ENCODE measurements at regions not wholly inside any gene's neighbourhood (a gene's known extent, or its start where the extent isn't known, plus 50 kb on each side); places are given as distances from the start of the nearest gene placed in this dataset.

- Histone ChIP-seq H3K27ac (ENCODE audit: low read length) (peak overlapping the region; percentile 25), H3K9me3 (ENCODE audit: control insufficient read depth, low read depth, low read length) (no peaks in the 10 kb centered on the region), H3K4me3 (ENCODE audit: low read length) (no peak overlapping the region), H3K4me1 (ENCODE audit: control insufficient read depth, insufficient read depth, low read length) (peaks cover 9% of the 10 kb centered on the region), H3K27me3 (ENCODE audit: control insufficient read depth, insufficient read depth, low read length) (no peaks in the 10 kb centered on the region), H3K36me3 (ENCODE audit: control insufficient read depth, insufficient read depth, low read length) (no peaks in the 10 kb centered on the region)
- DNase-seq: peak; percentile 19 to 36
- no CpG with 5 or more reads among the region's 2 CpGs for WGBS (ENCODE audit: insufficient coverage, low lambda C conversion rate)
Observed at GRCh38 chr5:96140496-96140895, 178.8 kb upstream of the ELL2 start.

- 100% methylated on average over 1 of the region's 1 CpG for WGBS (ENCODE audit: insufficient coverage, low lambda C conversion rate)
- Histone ChIP-seq H3K27ac (ENCODE audit: low read length) (peak overlapping the region; percentile 25), H3K4me3 (ENCODE audit: low read length) (no peak overlapping the region), H3K36me3 (ENCODE audit: control insufficient read depth, insufficient read depth, low read length) (no peaks in the 10 kb centered on the region), H3K9me3 (ENCODE audit: control insufficient read depth, low read depth, low read length) (no peaks in the 10 kb centered on the region), H3K4me1 (ENCODE audit: control insufficient read depth, insufficient read depth, low read length) (peaks cover 9% of the 10 kb centered on the region), H3K27me3 (ENCODE audit: control insufficient read depth, insufficient read depth, low read length) (no peaks in the 10 kb centered on the region)
- DNase-seq: no peak
Observed at GRCh38 chr5:96140084-96140483, 178.4 kb upstream of the ELL2 start.

DNA sequence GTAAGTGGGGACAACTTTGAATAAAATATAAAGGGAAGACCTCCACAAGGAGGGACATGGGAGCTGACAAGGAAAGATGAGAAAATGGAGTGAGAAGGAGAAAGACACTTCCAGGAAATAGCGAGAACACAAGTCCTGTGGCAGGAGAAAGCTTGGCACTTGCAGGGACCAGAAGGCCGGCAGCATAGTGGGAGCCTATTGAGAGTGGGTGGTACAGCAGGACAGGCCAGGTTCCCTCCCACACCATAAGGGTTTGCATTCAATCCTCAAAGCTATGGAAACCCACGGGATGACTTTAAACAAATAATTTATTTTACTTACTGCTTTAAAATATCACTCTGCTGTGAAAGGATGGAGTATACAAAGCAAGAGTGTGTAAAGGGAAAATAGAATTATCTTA lies 173.2 kb upstream of the ELL2 start:
- no peak for DNase-seq
- Histone ChIP-seq H3K36me3 (ENCODE audit: control insufficient read depth, insufficient read depth, low read length) (no peaks in the 10 kb centered on the region), H3K9me3 (ENCODE audit: control insufficient read depth, low read depth, low read length) (no peaks in the 10 kb centered on the region), H3K27ac (ENCODE audit: low read length) (no peak overlapping the region), H3K4me1 (ENCODE audit: control insufficient read depth, insufficient read depth, low read length) (no peaks in the 10 kb centered on the region), H3K27me3 (ENCODE audit: control insufficient read depth, insufficient read depth, low read length) (no peaks in the 10 kb centered on the region), H3K4me3 (ENCODE audit: low read length) (no peak overlapping the region)
- 100% methylated on average over 1 of the region's 3 CpGs for WGBS (ENCODE audit: insufficient coverage, low lambda C conversion rate)

DNA sequence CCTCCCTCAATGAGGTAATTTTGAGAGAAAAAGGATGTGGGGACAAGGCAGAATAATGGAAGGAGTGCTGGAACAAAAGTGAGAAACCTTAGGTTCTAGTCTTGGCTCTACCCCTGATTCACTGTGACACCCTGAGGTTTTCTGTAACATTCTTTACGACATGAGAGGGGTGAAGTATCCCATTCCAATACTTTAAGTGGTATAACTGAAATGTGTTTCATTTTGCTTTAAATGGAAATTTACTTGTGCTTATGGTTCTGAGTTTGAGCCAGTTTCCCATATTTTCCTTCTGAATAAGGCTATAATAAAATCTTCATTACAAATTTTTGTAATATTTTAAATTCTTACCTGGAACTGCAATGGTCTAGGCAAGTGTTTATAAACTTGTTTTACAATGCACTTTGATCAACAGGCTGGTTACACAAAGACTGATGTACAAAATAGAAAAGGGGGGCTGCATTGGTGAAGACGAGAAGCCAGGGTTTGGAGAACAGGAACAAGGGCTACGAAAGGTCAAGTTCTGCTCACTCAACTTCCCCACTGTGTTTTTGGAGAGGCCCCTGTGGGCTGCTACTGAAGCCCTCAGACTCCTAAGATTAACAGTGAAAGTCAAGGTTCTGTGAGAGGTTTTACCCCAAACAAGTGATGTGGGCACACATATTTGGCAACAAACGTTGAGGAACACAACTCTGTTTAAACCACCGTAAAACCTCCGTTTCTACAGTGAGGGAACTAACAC lies 171.9 kb upstream of the ELL2 start:
- H3K27me3 ChIP-seq (ENCODE audit: control insufficient read depth, insufficient read depth, low read length): no peaks in the 10 kb centered on the region
- DNase-seq: no peak
- H3K4me1 ChIP-seq (ENCODE audit: control insufficient read depth, insufficient read depth, low read length): no peaks in the 10 kb centered on the region
- whole genome bisulfite sequencing (ENCODE audit: insufficient coverage, low lambda C conversion rate): no CpG with 5 or more reads among the region's 6 CpGs
- no peaks in the 10 kb centered on the region for H3K36me3 ChIP-seq (ENCODE audit: control insufficient read depth, insufficient read depth, low read length)
- no peaks in the 10 kb centered on the region for H3K9me3 ChIP-seq (ENCODE audit: control insufficient read depth, low read depth, low read length)
- no peak overlapping the region for H3K27ac ChIP-seq (ENCODE audit: low read length)
- H3K4me3 ChIP-seq (ENCODE audit: low read length): no peak overlapping the region

DNA sequence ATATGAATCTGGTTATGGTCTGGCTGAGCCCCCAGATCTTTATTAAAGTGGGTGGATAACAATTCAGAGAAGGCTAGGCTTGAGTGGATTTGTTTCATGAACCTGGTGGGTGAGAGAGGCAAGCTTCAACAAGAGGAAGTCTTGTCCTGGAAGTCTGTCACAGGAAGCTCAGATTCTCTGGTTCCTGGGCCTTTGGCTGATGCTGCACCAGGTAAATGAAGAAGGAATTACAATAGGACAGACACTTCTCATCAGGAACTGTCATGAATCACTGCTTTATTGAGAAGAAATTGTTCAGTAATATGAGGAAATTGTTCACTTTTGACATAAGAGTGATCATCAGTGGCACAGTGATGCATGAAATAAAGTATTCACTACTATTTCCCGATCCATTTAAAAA lies 167.6 kb upstream of the ELL2 start:
- no peaks in the 10 kb centered on the region for H3K27me3 ChIP-seq (ENCODE audit: control insufficient read depth, insufficient read depth, low read length)
- no peaks in the 10 kb centered on the region for H3K36me3 ChIP-seq (ENCODE audit: control insufficient read depth, insufficient read depth, low read length)
- no peak overlapping the region for H3K4me3 ChIP-seq (ENCODE audit: low read length)
- H3K9me3 ChIP-seq (ENCODE audit: control insufficient read depth, low read depth, low read length): no peaks in the 10 kb centered on the region
- no peak overlapping the region for H3K27ac ChIP-seq (ENCODE audit: low read length)
- peaks cover 10% of the 10 kb centered on the region for H3K4me1 ChIP-seq (ENCODE audit: control insufficient read depth, insufficient read depth, low read length)
- DNase-seq: no peak
- WGBS (ENCODE audit: insufficient coverage, low lambda C conversion rate): 100% methylated on average over 1 of the region's 1 CpG

- WGBS (ENCODE audit: insufficient coverage, low lambda C conversion rate): no CpG with 5 or more reads among the region's 6 CpGs
- no peak for DNase-seq
- H3K27me3 ChIP-seq (ENCODE audit: control insufficient read depth, insufficient read depth, low read length): no peaks in the 10 kb centered on the region
- H3K27ac ChIP-seq (ENCODE audit: low read length): no peak overlapping the region
- H3K9me3 ChIP-seq (ENCODE audit: control insufficient read depth, low read depth, low read length): no peaks in the 10 kb centered on the region
- no peaks in the 10 kb centered on the region for H3K36me3 ChIP-seq (ENCODE audit: control insufficient read depth, insufficient read depth, low read length)
- H3K4me1 ChIP-seq (ENCODE audit: control insufficient read depth, insufficient read depth, low read length): peaks cover 10% of the 10 kb centered on the region
- H3K4me3 ChIP-seq (ENCODE audit: low read length): no peak overlapping the region
Observed at GRCh38 chr5:96128204-96128864, 166.7 kb upstream of the ELL2 start.

GRCh38 chr5:96127538-96127937 lies 165.9 kb upstream of the ELL2 start:
- WGBS (ENCODE audit: insufficient coverage, low lambda C conversion rate): no CpG with 5 or more reads among the region's 2 CpGs
- H3K27ac ChIP-seq (ENCODE audit: low read length): no peak overlapping the region

GRCh38 chr5:96125231-96125891 lies 163.7 kb upstream of the ELL2 start:
- DNase-seq: no peak
- Histone ChIP-seq H3K4me1 (ENCODE audit: control insufficient read depth, insufficient read depth, low read length) (peaks cover 10% of the 10 kb centered on the region), H3K27ac (ENCODE audit: low read length) (no peak overlapping the region), H3K27me3 (ENCODE audit: control insufficient read depth, insufficient read depth, low read length) (no peaks in the 10 kb centered on the region), H3K36me3 (ENCODE audit: control insufficient read depth, insufficient read depth, low read length) (no peaks in the 10 kb centered on the region), H3K9me3 (ENCODE audit: control insufficient read depth, low read depth, low read length) (no peaks in the 10 kb centered on the region), H3K4me3 (ENCODE audit: low read length) (no peak overlapping the region)
- 38% methylated on average over 3 of the region's 5 CpGs for WGBS (ENCODE audit: insufficient coverage, low lambda C conversion rate)

More at GRCh38 chr5:96127538-96127937, 165.9 kb upstream of the ELL2 start:
- no peaks in the 10 kb centered on the region for H3K9me3 ChIP-seq (ENCODE audit: control insufficient read depth, low read depth, low read length)
- peaks cover 10% of the 10 kb centered on the region for H3K4me1 ChIP-seq (ENCODE audit: control insufficient read depth, insufficient read depth, low read length)
- H3K27me3 ChIP-seq (ENCODE audit: control insufficient read depth, insufficient read depth, low read length): no peaks in the 10 kb centered on the region
- H3K36me3 ChIP-seq (ENCODE audit: control insufficient read depth, insufficient read depth, low read length): no peaks in the 10 kb centered on the region
- no peak overlapping the region for H3K4me3 ChIP-seq (ENCODE audit: low read length)
- no peak for DNase-seq

GRCh38 chr5:96124589-96124988 lies 162.9 kb upstream of the ELL2 start:
- Histone ChIP-seq H3K4me1 (ENCODE audit: control insufficient read depth, insufficient read depth, low read length) (peaks cover 10% of the 10 kb centered on the region), H3K9me3 (ENCODE audit: control insufficient read depth, low read depth, low read length) (no peaks in the 10 kb centered on the region), H3K27ac (ENCODE audit: low read length) (no peak overlapping the region), H3K4me3 (ENCODE audit: low read length) (no peak overlapping the region), H3K36me3 (ENCODE audit: control insufficient read depth, insufficient read depth, low read length) (no peaks in the 10 kb centered on the region), H3K27me3 (ENCODE audit: control insufficient read depth, insufficient read depth, low read length) (no peaks in the 10 kb centered on the region)
- no CpG with 5 or more reads among the region's 1 CpG for WGBS (ENCODE audit: insufficient coverage, low lambda C conversion rate)
- DNase-seq: no peak

DNA sequence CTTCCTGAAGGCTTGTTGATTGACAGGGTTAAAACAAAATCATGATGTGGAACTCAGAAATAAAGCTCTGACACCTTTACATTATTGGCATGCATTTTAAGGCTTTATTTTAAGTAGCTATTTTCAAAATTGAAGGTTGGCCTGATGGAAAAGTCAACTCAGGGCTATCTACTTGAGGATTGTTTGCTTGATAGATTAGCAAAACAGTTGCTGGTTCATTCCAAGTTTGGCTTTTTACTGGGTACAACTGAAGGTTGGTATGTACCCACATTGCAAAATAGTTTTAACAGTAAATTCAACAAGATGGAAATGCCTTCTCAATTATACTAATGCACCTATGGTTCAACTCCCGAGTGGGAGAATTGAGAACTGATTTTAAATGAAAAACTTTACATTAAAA lies 161.8 kb upstream of the ELL2 start:
- H3K27me3 ChIP-seq (ENCODE audit: control insufficient read depth, insufficient read depth, low read length): no peaks in the 10 kb centered on the region
- DNase-seq: no peak
- no CpG with 5 or more reads among the region's 1 CpG for WGBS (ENCODE audit: insufficient coverage, low lambda C conversion rate)
- no peak overlapping the region for H3K4me3 ChIP-seq (ENCODE audit: low read length)
- H3K36me3 ChIP-seq (ENCODE audit: control insufficient read depth, insufficient read depth, low read length): no peaks in the 10 kb centered on the region
- no peak overlapping the region for H3K27ac ChIP-seq (ENCODE audit: low read length)
- H3K9me3 ChIP-seq (ENCODE audit: control insufficient read depth, low read depth, low read length): no peaks in the 10 kb centered on the region
- peaks cover 10% of the 10 kb centered on the region for H3K4me1 ChIP-seq (ENCODE audit: control insufficient read depth, insufficient read depth, low read length)

All from large intestine (tissue), 3 donors.